CD4-positive, alpha-beta T cell treated with Interleukin-6 at 100 ng/mL for 8 hours (primary cell): ENCODE measurements at regions not wholly inside any gene's neighbourhood (a gene's known extent, or its start where the extent isn't known, plus 50 kb on each side); places are given as distances from the start of the nearest gene placed in this dataset.

Experiments used
- DNase-seq: peaks from one replicate; pipeline ENCODE4 v3.0.0-alpha.2; 2020; ENCODE audit warnings: mixed read lengths, low spot score

DNA sequence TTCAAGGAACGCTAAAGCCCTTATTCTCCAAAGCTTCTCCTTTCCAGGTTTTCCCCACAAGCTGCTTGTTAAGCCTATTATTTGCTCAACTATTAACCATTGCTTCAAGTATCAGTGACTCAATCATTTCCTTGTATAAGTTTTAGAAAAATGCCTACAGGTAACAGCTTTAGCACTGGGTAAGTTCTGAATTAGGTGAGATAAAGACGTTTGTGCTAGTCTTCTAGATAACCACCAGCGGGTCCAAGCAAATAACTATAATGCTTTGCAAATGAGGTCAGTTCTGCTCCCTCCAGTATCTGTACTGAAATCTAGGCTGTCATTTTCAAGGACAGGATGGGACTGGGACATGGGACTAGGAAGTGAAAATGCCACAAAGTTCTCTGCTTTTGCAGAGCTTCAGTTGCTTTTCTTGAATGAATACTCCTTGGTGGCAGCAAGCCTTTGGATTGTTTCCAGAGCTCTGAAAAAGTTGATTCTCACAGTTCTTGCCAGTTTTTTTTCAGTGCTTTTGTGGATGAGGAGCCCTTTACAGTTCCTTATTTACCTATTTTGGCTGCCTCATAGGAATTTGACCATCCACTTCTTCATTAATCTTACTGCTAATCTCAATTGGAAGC lies 1487.7 kb downstream of the EFNB2 start:
- DNase-seq = no peak

DNA sequence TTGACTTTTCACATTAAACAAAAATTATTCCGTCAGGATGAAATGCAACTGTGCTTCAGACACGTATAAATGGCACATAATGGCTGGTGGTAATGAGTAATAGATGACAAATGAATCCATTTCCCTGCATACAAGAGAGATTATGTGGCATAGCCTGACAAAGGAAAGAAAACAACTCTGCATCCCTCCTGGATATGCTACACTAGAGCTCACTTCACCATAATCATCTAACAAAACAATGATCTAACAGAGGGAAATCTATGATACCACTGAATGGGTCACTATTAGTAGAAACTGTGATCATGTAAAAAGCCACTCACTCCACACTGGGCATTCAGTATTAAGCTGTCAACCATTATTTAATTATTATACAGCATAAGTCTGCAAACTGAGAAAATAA lies 1498.4 kb downstream of the EFNB2 start:
- no peak for DNase-seq

DNA sequence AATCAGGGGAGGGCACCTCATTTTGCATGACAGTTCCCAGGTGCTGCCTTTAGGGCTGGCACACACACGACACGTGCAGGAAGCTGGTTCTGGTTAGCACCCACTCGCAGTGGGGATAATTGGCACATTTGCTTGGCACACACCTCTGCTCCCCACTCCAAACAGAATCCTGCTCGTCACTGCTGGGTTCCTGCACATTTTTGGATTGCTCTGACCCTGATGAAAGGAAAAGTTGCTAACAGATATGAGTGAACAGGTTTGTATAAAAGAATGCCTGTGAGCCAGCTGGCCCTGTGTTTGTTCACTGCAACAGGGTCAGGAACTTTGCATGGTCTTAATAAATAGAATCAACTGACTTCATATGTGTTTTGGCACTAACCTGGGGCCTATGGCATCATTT lies 1500.4 kb downstream of the EFNB2 start:
- no peak for DNase-seq

DNA sequence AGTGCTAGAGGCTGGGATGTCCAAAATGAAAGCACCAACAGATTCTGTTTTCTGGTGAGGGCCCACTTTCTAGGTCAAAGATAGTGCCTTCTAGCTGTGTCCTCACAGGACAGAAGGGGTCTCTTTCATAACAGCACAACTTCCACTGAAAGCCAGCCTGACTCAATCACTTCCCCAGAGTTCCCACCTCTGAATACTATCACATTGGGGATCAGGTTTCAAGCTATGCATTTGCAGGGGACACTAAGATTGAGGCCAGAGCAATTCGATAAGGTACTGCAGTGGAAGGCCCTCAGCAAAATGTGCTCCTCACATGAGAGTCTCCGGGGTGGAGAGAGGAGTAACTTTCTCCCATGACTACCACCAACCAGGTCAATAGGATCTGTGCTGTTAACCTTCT lies 1501.5 kb downstream of the EFNB2 start:
- no peak for DNase-seq

DNA sequence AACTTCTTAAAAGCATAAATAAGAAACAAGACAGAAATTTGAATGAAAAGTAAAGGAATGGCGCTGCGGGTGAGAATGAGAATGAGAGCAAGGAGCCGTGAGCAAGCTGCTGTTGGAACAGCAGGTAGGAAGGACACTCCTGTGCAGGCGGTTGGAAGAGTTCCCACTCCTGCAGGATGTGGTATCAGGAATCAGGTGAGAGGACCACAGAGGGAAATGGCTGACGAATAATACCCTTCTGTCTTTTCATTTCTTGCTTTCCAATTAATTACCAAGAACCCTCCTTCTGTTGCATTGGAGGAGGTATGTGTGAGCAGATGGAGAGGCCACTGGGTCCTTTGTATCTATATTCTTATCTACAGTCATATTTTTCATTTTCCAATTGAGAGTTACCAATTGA lies 1504.2 kb downstream of the EFNB2 start:
- DNase-seq = no peak

DNA sequence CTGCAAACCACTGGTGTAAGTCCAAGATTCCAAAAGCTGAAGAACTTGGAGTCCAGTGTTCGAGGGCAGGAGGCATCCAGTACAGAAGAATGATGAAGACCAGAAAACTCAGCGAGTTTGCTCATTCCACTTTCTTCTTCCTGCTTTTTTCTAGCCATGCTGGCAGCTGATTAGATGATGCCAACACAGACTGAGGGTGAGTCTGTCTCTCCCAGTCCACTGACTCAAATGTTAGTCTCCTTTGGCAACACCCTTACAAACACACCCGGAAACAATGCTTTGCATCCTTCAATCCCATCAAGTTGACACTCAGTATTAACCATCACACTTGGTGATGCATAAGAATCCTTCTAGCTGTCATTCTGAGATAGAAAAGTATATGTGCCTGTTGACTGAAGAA lies 1504.6 kb downstream of the EFNB2 start:
- no peak for DNase-seq

DNA sequence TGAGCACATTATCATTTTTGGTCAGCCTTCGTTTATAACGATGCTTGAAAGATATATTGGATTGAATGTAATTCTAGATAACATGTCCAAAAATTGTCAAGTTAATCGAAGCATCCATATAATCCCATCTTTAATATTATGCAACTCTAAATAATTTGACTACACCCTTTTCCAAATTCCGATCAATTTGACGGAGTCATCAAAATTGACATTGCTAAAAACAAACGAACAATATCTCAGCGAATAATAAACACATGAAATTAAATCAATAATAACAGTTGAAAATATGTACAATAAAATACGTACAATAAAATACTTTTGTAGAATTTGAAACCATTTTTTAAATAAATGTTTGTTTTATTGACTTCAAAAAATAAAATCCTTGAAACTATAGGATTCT lies 1516.4 kb downstream of the EFNB2 start:
- no peak for DNase-seq

DNA sequence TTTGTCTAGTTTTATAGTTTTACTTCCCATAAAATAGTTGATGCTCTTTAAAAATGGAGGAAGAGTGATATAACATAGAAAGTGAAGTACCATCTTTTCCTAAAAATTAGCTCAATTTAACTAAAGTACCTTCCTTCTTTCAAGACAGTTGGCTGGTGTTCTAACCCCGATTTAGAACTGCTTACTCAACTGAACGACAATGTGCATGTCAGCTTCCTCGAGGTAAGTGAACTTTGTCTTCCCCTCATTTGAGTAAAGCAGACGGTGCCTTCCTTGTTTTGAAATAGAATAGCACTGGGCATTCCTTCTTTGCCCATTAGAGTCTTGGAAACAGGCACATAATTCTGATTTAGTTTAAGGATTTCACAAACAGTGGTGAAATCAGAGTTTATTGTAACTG lies 1519.2 kb downstream of the EFNB2 start:
- no peak for DNase-seq

DNA sequence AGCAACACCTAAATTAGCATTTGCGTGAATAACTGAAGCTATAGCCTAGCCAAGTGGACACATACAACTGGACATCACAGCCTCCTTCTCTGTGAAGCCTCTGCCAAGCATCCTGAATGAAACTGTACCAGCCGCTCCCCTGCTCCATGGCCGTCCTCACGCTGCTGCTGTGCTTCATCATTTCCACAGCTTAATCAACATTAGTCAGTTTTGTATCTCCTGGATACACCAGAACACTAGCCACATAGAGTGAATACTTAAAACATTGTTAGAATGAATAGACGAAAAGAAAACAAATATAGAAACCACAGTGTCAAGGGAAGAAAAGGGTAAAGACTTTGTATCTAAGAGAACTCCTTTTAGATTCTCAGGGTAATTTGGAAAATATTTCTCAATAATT lies 1526.9 kb downstream of the EFNB2 start:
- DNase-seq = no peak

DNA sequence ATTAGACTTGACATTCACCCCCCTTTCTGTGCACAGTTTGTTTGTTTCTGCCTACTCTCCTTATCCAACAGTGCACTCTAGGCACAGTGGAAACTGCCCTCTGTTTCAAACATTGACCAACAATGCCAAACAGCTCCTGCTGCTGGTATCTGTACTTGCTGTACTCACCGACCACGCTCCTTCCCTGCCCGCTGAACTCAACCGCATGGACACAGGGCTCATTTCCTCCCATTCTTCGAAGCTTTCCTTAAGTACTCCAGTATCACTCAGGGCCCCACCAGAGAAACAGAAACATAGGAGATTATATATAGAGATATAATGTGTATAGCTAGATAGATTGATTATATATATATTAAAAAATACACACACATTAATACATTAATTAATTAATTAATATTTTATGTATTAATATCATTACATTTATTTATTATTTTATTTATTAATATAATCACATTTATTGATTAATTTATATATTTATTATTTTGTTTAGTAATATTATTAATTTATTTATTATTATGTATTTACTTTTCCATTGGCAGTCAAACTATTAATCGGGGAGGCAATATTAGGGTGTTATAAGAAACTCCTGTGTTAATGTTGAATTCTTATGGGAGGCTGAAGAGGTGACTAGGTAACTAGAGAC lies 1528.2 kb downstream of the EFNB2 start:
- DNase-seq = no peak

DNA sequence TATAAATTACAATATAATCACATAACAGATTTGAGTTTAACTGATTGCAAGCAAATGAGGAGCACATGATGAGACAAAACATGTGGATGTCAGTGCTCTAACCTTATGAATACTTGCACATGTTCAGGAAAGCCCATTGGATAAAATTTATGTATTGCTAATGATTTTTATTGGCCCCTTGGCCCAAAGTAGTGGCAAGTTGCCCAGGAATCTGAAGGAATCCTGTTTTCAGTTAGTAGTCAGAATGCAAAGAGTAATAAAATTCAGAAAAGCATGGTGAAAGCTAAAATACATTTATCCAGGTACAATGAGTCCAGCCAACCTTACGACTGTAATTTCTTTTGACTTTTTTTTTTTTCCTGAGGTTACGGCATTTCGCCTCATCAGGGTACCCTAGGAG lies 1539.4 kb downstream of the EFNB2 start:
- no peak for DNase-seq

DNA sequence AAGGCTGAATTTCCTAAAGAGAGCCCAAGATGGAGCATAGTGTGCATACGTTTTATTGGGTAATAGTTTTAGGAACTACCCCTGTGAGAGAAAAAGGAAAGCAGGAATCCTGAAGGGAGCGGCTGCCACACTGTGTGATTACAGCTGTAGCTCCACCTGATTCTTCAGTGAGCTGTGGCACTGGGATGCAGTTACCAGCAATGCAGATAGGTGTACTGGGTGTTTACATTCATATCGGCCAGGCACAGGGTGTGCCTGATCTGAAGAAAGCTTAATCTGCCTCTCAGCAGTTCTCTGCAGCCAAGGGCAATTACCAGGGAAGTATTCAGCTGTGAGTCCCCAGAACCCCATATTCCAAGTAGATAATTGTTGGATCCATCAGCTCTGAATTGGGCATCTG lies 1541.8 kb downstream of the EFNB2 start:
- DNase-seq = no peak

DNA sequence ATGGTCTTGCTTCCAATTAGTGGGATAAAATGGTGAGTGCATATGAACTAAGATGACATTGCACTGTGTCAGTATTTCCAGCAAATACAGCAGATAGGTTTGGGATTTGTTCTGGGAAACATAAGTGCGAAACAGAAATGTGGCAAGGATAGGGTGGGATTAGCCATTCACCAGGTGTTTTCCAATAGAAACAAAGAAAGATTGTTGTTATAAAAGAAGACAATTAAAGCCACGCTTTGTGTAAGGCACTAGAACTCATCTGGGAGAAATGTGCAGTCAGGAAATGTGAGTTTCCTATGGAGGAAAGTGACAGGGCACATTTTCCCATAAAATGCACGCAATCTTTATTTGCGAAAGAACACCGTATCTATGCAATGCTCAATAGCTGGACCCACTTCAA lies 1547.8 kb downstream of the EFNB2 start:
- DNase-seq = no peak

DNA sequence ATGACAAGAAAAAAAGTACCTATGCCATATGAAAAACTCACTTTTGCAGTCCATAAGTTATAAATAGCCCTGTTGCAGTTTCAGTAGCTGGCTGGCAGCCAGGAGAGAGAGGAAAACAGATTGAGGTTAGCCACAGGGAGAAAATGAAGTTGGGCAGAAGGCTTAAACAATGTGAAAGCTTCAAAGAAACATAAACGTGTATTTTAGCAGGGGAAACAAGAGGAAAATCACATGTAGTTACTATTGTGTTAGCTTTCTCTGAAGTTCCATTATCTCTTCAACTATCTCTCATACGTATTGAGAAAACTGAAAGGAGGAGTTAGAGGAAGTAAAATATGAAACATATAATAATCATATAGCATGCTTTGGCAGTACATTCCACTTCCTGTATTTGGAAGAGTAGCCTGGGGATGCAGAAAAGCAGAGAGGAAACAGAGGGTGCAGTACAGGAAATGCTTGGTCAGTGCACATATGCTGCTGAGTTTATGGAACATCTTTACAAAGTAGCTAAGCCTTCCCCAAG lies 1551.1 kb downstream of the EFNB2 start:
- peak; percentile 15 for DNase-seq

DNA sequence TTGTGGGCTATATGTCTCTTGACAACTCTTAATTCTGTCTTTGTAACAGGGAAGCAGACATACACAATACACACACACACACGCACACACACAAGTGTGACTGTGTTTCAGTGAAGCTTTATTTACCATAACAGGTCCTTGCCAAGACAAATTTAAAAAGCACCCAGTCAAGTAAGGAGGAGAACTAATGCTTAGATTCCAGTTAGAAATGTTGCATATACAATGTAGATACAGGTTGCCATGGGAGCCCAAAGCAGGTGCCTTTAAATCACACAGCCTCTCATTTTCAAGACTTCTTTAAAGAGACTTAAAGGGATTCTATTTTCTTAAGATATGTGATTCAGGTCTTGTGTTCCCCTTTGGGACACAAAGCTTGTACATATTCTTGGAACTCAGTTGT lies 1551.9 kb downstream of the EFNB2 start:
- no peak for DNase-seq

DNA sequence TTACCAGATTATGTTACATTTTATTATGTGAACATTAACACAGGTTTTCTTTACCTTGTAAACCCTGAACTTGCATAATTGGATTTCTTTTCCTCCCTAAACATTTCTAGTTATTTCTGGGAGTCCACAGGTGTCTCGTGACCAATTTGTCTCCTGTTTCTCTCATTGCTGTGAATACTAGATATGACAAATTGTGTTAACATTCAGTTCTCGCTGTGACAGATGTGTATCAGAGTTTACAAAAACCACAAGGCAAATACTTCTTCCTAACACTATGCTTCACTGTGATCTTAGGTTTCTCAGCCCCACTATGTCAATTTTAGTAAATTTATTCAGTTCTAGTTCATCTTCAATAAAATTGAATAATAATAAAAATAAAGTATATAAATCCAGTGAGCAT lies 1554.9 kb downstream of the EFNB2 start:
- no peak for DNase-seq

DNA sequence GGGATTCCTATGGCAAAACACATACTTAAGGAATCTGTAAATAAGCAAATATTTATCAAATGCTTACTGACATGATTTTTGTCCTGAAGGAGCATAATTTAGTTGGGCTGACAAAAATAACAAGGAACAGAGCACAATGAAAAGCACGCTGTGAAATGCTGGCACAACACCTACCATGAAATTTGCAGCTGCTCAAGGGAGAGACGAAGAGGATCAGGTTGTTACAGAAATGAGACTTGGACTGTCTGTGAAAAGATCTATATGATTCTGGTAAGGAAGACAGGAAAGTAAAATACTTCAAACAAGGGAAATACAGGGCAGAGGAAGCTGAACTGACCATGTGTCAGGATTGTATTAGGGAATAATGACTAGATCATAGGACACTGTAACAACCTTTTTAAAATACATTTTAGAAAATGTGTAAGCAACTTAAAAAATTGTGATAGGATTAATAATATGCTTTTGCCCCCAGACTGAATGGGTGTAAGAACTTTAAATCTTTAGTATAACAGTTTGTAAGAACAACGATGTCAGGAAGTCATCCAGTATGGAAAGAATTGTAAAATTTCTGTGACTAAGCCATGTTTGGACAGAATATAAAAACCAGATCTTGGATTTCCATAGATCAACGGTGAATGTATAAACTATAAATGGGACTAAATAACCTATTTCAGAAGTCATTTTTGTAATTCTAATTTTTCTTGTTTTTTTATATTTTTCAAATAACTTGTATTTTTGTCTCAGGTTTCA lies 1556.0 kb downstream of the EFNB2 start:
- no peak for DNase-seq

DNA sequence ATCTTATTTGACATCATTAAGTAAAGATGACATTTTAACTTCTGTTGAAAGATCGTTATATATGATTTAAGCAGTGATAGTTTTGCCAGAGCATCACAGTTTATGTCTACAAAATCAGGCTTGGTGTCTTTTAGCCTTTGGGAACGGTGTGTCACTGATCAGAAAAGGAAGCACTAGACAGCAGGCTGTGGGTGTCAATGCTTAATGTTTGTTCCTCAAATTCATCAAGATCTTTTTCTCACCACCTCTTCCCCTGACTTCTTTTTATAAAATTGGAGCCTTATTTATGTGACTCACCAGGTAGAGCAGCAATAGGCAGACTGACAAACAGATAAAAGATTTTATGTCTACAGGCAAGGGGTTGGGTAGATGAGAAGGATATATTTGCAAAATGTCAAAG lies 1558.5 kb downstream of the EFNB2 start:
- no peak for DNase-seq

DNA sequence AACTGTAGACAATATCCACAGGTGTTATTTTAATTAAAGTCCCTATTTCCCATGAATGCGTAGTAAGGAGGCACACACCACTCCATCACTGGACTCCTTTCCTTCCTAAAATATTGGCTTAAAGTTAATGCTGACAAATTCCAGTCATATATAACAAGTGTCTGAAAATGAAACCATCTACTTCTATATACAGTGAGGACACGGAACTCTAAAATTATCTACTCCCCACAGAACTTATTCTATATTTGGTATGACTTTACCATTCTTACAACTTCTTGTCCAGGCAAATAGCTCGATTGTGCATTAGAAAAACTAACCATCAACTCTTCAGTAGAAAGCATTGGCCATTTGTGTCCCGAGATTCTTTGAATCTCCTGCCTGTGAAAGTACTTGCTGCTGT lies 1560.2 kb downstream of the EFNB2 start:
- no peak for DNase-seq

DNA sequence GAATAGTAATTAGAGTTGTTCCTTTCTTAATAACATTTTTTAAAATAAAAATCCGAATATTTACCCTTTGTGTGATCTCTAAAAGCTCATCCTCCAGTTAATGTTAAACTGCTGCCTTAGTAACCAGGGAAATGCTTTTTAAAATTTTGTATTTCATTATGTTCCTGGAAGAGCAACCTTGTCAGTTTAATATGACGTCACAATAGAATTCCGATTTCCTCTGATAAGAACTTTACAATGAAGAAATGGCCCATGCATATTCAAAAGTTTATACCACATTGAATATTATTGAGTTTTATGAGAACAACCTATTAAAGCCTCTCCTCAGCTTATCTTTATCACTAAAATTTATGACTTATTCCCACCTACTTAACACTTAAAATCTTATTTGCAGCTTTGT lies 1566.6 kb downstream of the EFNB2 start:
- DNase-seq = no peak

DNA sequence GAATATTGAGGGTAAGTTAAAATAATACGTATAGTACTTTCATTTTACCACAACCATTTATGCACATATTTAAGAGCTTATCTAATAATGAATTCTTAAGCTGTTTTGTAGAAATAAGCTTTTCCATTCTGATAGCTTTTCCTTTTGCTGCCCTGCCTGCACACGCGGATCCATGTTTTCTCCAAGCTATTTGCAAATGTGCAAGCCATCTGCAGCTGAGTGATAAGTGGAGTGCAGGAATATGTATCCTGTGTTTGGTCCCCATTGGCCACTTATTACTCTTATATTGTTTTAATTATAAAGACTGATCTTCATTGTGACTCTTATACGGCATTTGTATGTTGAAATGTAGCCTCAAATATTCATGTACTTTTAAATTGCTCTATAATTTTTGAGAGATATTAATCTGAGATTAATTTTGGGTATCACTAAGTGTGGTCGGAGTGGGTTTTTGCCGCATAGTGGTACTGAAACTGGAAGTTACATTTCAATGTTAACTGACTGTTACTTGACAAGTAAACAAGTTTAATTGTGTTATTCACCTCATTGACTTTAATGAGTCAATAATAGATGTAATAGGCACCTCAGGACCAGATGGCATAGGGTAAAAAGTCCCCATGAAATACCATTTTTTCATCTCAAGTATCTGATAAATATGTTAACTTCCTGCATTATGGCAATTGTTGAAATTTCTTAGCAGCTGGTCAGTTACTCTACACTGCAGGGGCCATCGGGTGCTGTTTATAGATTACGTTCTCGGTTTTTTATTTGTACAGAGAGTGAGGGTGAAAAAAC lies 1567.4 kb downstream of the EFNB2 start:
- no peak for DNase-seq

DNA sequence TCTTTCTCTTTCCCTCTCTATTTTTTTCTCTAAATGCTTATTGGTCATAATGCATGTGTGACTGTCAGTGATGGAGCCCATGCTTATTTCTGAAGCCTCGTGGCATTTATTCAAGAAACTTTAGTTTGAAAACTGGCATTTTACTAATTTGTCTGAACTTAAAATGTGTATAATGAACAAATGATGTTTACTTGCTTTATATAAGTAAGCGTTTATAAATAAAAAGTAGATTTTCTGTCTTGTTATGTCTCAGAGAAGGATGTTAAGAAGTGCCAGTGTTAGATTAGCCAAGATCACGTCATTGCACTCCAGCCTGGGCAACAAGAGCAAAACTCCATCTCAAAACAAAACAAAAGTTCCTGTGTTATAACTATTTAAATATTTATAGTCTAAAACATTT lies 1568.1 kb downstream of the EFNB2 start:
- DNase-seq = no peak

DNA sequence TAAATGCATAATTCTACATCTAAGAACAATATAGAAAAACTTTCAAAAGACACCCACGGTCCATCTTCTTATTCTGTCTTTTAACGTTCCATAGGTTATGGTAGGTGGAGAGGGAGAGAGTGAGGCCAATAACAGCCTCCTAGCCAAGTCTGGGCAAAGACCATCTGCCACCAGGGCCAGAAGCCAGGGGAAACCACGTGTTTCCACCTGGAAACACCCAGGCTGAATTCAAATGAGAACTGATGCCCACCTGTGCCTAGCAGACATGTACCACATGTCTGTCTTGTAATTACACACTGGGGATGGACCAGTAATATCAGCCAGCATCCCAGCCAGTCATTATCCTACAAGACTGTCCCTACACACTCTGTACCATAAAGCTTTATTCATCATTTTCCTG lies 1573.1 kb downstream of the EFNB2 start:
- DNase-seq = no peak
